ENCODE measurements at regions not wholly inside any gene's neighbourhood (a gene's known extent, or its start where the extent isn't known, plus 50 kb on each side); places are given as distances from the start of the nearest gene placed in this dataset.
"Not testable (repeated sequence)": the region's sequence is repeated elsewhere in the genome, so short reads cannot be mapped to it uniquely, and the experiment has no call there.

GRCh38 chr6:115165912-115166311 lies 823.1 kb upstream of the HS3ST5 start:
- DNase-seq (ENCODE audit: low spot score) = peak; percentile 5

GRCh38 chr6:115159733-115160132 lies 816.9 kb upstream of the HS3ST5 start:
- H3K79me2 ChIP-seq (ENCODE audit: insufficient read depth, low read length) = no peaks in the 10 kb centered on the region
- H3K9ac ChIP-seq (ENCODE audit: insufficient read depth, low read depth, low read length) = no peak overlapping the region
- H3K27me3 ChIP-seq (ENCODE audit: control insufficient read depth in 1 of 2, insufficient read depth in 2 of 2, low read length in 2 of 2) = no peaks in the 10 kb centered on the region; a peak in 1 of 5 replicates
- DNase-seq (ENCODE audit: low spot score) (no peak), ATAC-seq (no peak), FAIRE-seq (no peak)
- no peaks in the 10 kb centered on the region for H3K4me1 ChIP-seq (ENCODE audit: insufficient read depth, low read length)
- H3K4me3 ChIP-seq (replicated peaks in 1 of 3; ENCODE audit: insufficient read depth in 1 of 3, low read depth in 2 of 3, low read length in 3 of 3) = no peak overlapping the region
- H4K20me1 ChIP-seq (ENCODE audit: insufficient read depth, low read length) = no peaks in the 10 kb centered on the region
- intact Hi-C loops (cut with micrococcal nuclease; ENCODE audit: unreplicated experiment) = no loop called here
- ChIA-PET CTCF (ENCODE audit: low intra/inter-chr PET ratio, low total read pairs) (no interaction called here), POLR2A (no interaction called here)
- H3K4me2 ChIP-seq (ENCODE audit: low read depth, low read length) = no peak overlapping the region
- peak; percentile 95 for TF ChIP-seq MAFF (IDR thresholded peaks at IDR 0.05; ENCODE audit: low read depth, low read length)
- no peak for TF ChIP-seq SUZ12 (IDR thresholded peaks at IDR 0.05; ENCODE audit: low read depth, low read length)
- TF ChIP-seq, protein P1, sequence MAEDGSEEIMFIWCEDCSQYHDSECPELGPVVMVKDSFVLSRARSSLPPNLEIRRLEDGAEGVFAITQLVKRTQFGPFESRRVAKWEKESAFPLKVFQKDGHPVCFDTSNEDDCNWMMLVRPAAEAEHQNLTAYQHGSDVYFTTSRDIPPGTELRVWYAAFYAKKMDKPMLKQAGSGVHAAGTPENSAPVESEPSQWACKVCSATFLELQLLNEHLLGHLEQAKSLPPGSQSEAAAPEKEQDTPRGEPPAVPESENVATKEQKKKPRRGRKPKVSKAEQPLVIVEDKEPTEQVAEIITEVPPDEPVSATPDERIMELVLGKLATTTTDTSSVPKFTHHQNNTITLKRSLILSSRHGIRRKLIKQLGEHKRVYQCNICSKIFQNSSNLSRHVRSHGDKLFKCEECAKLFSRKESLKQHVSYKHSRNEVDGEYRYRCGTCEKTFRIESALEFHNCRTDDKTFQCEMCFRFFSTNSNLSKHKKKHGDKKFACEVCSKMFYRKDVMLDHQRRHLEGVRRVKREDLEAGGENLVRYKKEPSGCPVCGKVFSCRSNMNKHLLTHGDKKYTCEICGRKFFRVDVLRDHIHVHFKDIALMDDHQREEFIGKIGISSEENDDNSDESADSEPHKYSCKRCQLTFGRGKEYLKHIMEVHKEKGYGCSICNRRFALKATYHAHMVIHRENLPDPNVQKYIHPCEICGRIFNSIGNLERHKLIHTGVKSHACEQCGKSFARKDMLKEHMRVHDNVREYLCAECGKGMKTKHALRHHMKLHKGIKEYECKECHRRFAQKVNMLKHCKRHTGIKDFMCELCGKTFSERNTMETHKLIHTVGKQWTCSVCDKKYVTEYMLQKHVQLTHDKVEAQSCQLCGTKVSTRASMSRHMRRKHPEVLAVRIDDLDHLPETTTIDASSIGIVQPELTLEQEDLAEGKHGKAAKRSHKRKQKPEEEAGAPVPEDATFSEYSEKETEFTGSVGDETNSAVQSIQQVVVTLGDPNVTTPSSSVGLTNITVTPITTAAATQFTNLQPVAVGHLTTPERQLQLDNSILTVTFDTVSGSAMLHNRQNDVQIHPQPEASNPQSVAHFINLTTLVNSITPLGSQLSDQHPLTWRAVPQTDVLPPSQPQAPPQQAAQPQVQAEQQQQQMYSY (CRISPR knock-in tag; IDR thresholded peaks at IDR 0.05) = no peak
- TF ChIP-seq ZNF333 (CRISPR knock-in tag; IDR thresholded peaks at IDR 0.05; ENCODE audit: borderline replicate concordance) = no peak
- TF ChIP-seq ZNF138 (CRISPR knock-in tag; IDR thresholded peaks at IDR 0.05; ENCODE audit: low read depth) = no peak
- TF ChIP-seq RAD51 (IDR thresholded peaks at IDR 0.05; ENCODE audit: borderline replicate concordance) = no peak
- peak; percentile 93 to 96 for TF ChIP-seq MAFK (conservative IDR thresholded peaks at IDR 0.05 in 1 of 2, IDR thresholded peaks at IDR 0.05 in 1 of 2; ENCODE audit: low read length in 2 of 2)
- in situ Hi-C loops (cut with HindIII; ENCODE audit: extremely low pct_ligation_motif_present, low pct_unique_long_range_greater_than_20kb) = no loop called here
- no peak overlapping the region for H2AFZ ChIP-seq (ENCODE audit: low read length)
- no peaks in the 10 kb centered on the region for H3K36me3 ChIP-seq (replicated peaks in 1 of 2; ENCODE audit: control insufficient read depth in 1 of 2, insufficient read depth in 2 of 2, low read length in 2 of 2)
- no peaks in the 10 kb centered on the region; the same call in 1 of the 2 replicates for H3K9me3 ChIP-seq (ENCODE audit: low read length)
- no TSS peak for BruUV-seq (replicated peaks)
- H3K27ac ChIP-seq (ENCODE audit: extremely low read length, insufficient read depth, low read length) = no peak overlapping the region

More at GRCh38 chr6:115165912-115166311, 823.1 kb upstream of the HS3ST5 start:
- H3K27ac ChIP-seq (ENCODE audit: extremely low read length, insufficient read depth, low read length); H3K4me1 ChIP-seq (ENCODE audit: insufficient read depth, low read length); FAIRE-seq; POLR2A ChIA-PET; BruUV-seq (replicated peaks); H3K79me2 ChIP-seq (ENCODE audit: insufficient read depth, low read length); H3K27me3 ChIP-seq (ENCODE audit: control insufficient read depth in 1 of 2, insufficient read depth in 2 of 2, low read length in 2 of 2); H3K9ac ChIP-seq (ENCODE audit: insufficient read depth, low read depth, low read length); H3K4me2 ChIP-seq (ENCODE audit: low read depth, low read length); H4K20me1 ChIP-seq (ENCODE audit: insufficient read depth, low read length); ATAC-seq; in situ Hi-C loops (cut with HindIII; ENCODE audit: extremely low pct_ligation_motif_present, low pct_unique_long_range_greater_than_20kb); H3K36me3 ChIP-seq (replicated peaks in 1 of 2; ENCODE audit: control insufficient read depth in 1 of 2, insufficient read depth in 2 of 2, low read length in 2 of 2); H2AFZ ChIP-seq (ENCODE audit: low read length); H3K9me3 ChIP-seq (ENCODE audit: low read length); H3K4me3 ChIP-seq (replicated peaks in 1 of 3; ENCODE audit: insufficient read depth in 1 of 3, low read depth in 2 of 3, low read length in 3 of 3): not testable (repeated sequence)
- CTCF ChIA-PET (ENCODE audit: low intra/inter-chr PET ratio, low total read pairs) = interaction anchor here (1.2 kb wide), 1 partner anchor 1171 kb away, joined by 3 read pairs; no protein-coding TSS in a partner anchor
- 50% methylated on average over 2 of the region's 5 CpGs for WGBS (ENCODE audit: low lambda C conversion rate)
- TF ChIP-seq, protein P2, sequence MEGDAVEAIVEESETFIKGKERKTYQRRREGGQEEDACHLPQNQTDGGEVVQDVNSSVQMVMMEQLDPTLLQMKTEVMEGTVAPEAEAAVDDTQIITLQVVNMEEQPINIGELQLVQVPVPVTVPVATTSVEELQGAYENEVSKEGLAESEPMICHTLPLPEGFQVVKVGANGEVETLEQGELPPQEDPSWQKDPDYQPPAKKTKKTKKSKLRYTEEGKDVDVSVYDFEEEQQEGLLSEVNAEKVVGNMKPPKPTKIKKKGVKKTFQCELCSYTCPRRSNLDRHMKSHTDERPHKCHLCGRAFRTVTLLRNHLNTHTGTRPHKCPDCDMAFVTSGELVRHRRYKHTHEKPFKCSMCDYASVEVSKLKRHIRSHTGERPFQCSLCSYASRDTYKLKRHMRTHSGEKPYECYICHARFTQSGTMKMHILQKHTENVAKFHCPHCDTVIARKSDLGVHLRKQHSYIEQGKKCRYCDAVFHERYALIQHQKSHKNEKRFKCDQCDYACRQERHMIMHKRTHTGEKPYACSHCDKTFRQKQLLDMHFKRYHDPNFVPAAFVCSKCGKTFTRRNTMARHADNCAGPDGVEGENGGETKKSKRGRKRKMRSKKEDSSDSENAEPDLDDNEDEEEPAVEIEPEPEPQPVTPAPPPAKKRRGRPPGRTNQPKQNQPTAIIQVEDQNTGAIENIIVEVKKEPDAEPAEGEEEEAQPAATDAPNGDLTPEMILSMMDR (CRISPR knock-in tag; IDR thresholded peaks at IDR 0.05) = peak; percentile 46
- TF ChIP-seq TEAD3 (CRISPR knock-in tag; optimal IDR thresholded peaks at IDR 0.05; ENCODE audit: borderline replicate concordance) (peak; percentile 99), SMC3 (IDR thresholded peaks at IDR 0.05; ENCODE audit: low read length) (0 out of 2 replicates have a peak, but pooled peaks have one; percentile 2), ZNF576 (CRISPR knock-in tag; IDR thresholded peaks at IDR 0.05) (peak; percentile 87; the same call in 1 of the 2 replicates), STAG1 (CRISPR knock-in tag; IDR thresholded peaks at IDR 0.05) (peak; percentile 66)
- intact Hi-C loops (cut with micrococcal nuclease; ENCODE audit: unreplicated experiment) = loop anchor here (1.0 to 5.0 kb wide), 2 partner anchors 418 to 1169 kb away; no protein-coding TSS in a partner anchor

All from HepG2 (cell line).